HG03571 (cell line): ENCODE measurements at regions not wholly inside any gene's neighbourhood (a gene's known extent, or its start where the extent isn't known, plus 50 kb on each side); places are given as distances from the start of the nearest gene placed in this dataset.

ENCODE experiments used
- ATAC-seq: cut with Tn5 transposase; IDR thresholded peaks from one replicate; pipeline ENCODE4 v1.9.1; 2021; ENCODE audit not compliant: unreplicated experiment

DNA sequence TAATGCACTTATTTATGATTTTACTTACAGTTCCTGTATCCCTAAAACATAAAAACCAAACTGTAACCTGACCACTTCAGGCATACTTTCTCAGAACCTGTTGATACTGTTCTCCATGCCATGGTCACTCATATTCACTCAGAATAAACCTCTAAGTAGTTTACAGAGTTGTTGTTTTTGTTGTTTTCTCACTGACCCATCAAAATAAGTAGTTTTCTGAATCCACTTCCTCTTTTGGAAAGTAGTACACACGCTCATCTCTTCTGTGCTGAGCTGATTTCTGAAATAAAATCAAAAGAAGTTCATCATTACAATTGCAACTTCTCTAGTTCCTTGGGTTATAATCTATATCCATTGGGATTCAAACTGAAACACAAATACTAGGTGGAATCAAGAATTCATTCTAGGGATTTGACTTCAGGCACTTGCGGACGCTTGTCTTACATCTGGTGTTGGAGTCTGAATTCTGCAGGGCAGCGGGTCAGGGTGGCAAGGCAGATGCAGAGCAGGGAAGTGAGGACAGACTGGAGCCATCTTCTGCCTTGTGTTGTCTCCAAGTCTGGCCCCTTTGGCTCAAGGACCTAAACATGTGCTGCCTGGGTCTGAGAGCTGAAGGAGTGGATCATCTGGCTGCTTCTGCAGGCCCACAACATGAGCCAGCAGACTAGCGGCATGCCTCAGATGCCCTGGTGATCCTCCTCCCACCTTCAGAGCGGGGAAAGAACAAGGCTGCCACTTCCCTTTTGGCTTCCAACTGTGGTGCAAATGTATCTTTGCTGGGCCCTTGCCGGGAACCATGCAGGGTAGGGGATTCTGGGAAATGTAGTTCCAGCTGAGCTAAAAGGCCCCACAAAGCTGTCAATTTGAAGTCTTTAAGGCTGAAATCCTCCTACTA is 167.9 kb upstream of the MYLIP start:
- no peak for ATAC-seq

DNA sequence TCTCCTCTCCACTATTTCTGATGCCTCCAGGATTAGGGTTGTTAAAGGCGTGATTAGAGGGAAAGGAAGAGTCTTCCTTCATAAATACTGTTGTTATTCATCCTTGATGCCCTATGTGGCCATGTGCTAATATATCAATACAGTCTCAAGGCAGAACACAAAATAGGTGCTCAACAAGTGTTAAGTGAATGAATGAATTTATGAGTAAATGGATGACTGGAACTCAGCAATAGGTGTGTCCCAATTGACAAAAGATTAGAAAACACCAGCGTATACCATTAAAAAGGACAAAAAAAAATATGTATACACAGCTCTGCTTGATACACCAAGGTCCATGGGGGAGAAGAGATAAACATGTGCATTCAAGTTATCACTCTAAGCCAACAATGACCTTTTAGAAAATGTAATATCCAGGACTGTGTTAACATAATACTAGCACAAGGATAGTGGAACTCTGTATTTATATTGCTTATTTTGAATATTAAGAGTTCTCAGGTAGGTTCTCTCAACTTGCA is 171.2 kb upstream of the MYLIP start:
- no peak for ATAC-seq

GRCh38 chr6:15956205-15957106 is 172.4 kb upstream of the MYLIP start:
- ATAC-seq = no peak

DNA sequence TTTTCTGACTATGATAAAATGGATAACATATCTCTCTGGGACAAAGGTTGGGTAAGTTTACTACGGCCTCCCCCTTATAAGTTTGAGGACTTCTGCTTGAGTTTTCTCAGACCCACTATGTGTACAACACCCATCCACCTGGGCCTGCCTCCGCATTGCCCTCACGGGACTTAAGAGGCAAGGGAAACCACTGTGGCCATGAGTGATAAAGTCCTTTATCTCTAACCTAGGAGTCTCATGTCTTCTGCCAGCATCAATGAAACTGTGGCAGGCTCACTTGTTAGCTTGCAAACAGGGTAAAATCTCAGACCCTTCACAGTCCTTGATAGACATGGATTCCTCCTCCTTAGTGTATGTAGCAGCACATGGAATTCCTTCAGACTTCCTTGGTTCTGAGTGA is 173.4 kb upstream of the MYLIP start:
- no peak for ATAC-seq

DNA sequence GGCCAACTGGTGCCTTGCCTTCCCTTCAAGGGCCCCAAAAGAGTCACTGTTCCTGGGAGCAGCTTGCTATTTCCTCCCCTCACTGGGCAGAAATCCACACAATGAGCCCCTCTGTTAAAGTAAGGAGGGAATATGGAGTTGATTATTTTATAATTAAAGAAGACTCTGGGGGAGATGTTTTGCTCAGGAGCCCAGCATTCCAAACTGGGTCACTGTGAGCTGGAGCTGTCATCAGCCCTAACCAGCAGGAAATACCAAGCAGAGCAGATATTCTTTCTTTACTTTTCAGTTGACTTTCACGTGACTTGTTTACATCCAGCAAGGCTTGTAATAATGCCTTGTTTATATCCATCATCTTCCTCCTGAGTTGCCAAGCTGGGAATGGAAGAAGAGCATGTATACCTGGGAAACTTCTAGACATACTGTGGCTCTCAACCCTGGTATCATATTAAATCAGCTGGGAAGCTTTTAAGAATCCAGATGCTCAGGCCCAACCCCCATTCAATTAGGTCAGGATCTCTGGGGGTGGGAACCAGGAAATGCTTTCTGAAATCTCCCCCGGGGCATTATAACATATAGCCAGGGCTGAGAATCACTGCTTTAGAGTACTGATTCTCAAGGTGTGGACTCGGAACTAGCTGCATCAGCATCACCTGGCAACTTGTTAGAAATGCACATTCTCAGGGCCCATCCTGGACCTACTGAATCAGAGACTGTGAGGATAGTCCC is 175.6 kb upstream of the MYLIP start:
- ATAC-seq = no peak

DNA sequence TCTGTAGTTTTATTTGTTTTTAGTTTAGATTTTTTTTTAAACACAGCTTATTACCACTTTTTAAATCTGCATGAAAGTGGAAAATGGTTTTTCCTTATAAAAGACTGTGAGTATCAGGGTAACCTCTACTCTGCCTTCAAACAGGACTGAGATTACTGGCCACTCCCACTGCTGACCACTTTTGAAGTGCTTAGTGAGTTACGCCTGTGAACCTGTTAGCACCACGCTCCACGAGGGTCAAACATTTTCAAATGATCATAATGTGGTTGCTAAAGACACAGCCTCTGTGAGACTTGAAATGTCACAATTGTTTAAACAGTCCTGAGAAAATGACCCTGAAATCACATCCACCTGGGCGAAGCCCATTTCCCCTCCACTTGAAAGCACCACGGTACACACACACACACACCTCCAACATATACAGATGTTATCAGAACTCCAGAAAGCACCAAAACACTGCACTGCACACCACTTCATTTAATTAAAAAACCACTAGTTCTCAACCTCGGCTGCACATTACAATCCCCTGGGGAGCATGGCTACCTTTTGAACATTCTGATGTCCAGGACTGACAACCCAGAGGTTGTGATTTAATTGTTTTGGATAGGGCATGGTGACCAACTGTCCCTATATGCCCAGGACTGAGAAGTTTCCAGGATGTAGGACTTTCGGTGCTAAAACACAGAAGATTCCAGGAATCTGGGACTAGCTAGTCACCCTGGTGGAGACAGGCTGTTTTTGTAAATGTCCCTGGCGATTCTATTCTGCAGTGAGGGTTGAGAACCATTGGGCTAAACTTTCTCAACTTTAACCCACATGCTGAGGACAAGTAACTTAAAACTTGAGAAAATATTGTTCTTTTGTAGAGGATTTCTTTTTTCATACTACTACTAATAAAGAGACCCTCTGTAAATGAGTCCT is 176.4 kb upstream of the MYLIP start:
- ATAC-seq = no peak

GRCh38 chr6:15950962-15951569 is 177.8 kb upstream of the MYLIP start:
- no peak for ATAC-seq

DNA sequence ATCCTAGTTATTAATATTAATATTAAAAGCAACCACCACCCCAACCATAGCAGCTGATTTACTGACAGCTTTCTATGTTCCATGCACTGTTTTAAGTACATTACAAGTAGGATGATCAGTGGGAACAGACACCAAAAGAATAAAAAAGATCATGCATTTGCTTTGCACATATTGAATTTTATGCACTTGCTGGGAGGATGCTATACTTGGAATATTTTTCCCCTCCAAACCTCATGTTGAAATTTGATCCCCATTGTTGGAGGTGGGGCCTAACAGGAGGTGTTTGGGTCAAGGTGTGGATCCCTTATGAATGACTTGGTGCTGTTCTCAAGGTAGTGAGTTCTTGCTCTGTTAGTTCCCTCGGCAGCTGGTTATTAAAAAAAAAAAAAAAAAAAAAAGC is 178.9 kb upstream of the MYLIP start:
- no peak for ATAC-seq

DNA sequence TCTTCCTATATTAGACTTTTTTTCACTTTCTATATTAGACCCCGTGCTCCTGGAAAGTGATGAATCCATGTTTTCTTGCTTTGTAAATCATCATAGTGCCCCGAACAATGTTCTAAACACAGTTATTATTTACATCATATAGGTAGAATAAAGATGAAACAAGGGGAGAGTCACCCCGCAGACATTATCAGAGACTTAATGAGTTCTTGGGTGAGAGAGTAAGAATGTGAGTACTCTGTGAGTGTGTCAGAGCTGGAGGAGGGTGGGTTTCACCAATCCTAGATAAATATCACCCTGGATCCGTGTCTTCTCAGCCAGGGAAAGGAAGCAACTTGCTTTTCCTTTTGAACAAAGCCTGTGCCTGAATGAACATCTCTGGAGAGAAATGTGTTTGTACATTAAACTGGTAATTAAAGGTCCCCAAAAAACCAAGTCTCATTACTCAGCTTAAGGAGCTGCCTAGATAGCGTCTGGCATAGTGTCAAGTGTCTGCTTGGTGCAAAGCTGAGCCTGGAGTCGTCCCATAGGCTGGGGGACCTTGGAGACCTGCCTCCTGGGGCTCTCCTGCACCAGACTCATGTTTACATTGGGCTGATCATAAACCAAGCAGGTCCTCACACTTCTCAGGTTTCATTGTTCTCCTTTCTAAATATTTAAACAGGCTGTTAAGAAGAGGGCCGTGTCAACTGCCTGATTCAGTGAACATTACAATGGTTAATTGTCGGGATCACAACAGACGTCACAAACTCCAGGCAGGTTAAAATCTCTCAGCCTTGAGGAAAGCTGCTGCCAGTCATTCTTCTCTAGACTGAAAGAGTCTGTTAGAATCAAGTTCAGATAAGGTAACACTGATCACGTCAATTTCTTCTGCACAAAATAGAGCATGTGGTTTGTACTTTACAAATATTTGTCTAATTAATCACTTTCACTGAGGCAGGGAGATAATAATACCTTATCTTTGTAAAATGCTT is 179.7 kb upstream of the MYLIP start:
- ATAC-seq = no peak

DNA sequence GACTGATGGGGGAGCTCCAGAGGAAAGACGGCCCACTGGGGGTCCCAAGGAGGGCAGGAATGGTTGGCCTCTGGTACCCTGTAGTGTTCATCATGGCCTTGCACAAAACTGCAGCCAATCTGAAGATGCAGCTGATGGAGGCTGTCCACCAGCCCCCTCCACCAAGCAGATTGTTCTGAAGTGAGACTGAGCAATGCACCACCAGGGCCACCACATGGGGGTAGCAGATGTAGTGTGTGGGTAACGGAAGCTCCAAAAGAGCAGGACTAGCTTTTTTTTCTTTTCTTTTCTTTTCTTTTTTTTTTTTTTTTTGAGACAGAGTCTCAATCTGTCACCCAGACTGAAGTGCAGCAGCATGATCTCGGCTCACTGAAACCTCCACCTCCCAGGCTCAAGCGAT is 181.0 kb upstream of the MYLIP start:
- no peak for ATAC-seq

GRCh38 chr6:15947436-15947835 is 181.4 kb upstream of the MYLIP start:
- no peak for ATAC-seq

- no peak for ATAC-seq
These were observed 182.0 kb upstream of the MYLIP start for GRCh38 chr6:15946701-15947385.

GRCh38 chr6:15945593-15946159 is 183.2 kb upstream of the MYLIP start:
- ATAC-seq = no peak

DNA sequence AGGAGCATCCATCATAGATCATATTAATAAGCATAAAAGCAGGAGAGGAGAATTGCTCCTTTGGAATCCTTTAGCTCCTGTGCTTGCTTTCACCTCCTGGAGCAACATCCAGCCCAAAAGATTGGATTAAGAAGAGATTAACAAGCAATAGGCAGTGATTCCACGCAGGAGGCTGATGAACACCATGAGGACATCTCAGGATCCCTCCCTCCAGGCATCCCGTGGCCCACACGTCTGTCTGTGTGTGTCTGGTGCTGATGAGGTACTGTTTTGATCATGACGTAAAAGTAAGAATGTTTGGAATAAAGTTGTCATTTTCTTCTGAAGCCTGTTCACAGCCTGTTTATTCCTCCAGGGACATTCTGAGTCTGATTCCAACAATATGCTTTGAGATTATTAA is 185.5 kb upstream of the MYLIP start:
- ATAC-seq = no peak

GRCh38 chr6:15941168-15941567 is 187.7 kb upstream of the MYLIP start:
- ATAC-seq = no peak

DNA sequence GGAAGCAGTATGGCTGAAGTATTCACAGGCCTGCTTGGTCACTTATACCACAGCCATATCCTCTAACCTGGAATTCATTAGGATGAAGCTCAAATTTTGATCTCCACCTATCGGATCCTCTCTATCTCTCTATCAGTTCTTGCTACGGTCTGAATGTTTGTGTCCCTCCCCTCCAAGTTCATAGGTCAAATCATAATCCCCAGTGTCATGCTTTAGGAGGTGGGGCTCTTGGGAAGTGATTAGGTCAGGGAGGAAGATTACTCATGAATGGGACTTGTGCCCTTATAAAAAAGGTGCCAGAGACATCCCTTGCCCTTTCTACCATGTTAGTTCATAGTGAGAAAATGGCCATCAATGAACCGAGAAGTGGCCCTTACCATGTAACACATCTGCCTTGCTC is 190.8 kb upstream of the MYLIP start:
- no peak for ATAC-seq

DNA sequence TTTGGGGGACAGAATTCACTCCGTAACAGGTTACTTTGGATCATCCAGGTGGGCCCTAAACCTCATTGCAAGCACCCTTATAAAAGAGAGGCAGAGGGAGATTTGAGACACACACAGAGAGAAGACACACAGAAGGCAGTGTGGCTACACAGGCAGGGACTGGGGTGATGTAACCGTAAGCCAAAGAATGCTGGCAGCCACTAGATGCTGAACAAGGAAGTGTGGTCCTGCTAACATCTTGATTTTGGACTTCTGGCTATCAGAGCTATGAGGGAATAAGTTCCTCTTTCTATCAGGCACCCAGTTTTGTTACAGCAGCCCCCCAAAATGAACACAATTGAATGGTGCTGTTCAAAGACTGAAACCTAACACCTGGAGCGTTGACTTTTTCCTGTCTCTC is 191.3 kb upstream of the MYLIP start:
- no peak for ATAC-seq

DNA sequence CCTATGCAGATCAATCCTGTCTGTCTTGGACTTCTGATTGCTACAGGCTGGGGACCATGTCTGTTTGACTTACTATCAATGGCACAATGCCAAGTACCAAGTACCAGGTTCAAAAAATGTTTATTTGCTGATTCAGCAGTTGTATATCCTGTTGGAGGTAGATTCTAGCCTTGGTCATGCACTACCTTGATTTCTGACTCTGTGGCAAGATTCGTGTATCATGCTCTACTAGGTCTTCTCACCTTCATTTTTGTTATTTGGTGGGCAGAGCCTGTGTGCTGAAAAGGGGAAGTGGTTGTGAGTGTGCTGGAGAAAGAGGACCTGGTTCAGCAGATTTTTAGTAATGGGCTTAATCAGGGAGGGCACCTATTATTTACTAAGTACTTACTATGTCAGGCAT is 192.4 kb upstream of the MYLIP start:
- ATAC-seq = peak; percentile 85
